ENCODE measurements at regions not wholly inside any gene's neighbourhood (a gene's known extent, or its start where the extent isn't known, plus 50 kb on each side); places are given as distances from the start of the nearest gene placed in this dataset.

- TF ChIP-seq CTCF (IDR thresholded peaks at IDR 0.05; ENCODE audit: extremely low read depth, low read depth, low read length) = no peak
- H3K9me3 ChIP-seq (ENCODE audit: low read depth, low read length) = no peaks in the 10 kb centered on the region
- H3K4me2 ChIP-seq (ENCODE audit: insufficient read depth, low read length) = no peak overlapping the region
- DNase-seq (ENCODE audit: insufficient read length, low spot score, missing footprints) = no peak
- H3K79me2 ChIP-seq (ENCODE audit: insufficient read depth, low read length) = no peaks in the 10 kb centered on the region
- H3K36me3 ChIP-seq (ENCODE audit: insufficient read depth, low read length) = no peaks in the 10 kb centered on the region
- H3K27ac ChIP-seq (ENCODE audit: low read depth, low read length) = no peak overlapping the region
- no peaks in the 10 kb centered on the region for H4K20me1 ChIP-seq (ENCODE audit: insufficient read depth, low read length)
- no peak overlapping the region for H3K4me3 ChIP-seq (ENCODE audit: insufficient read depth, low read length)
- H3K27me3 ChIP-seq (ENCODE audit: insufficient read depth, low read length) = no peaks in the 10 kb centered on the region
- no peaks in the 10 kb centered on the region for H3K4me1 ChIP-seq (ENCODE audit: insufficient read depth, low read length)
- no peak overlapping the region for H2AFZ ChIP-seq (ENCODE audit: low read length)
These were observed 388.0 kb upstream of the ZNF804A start for GRCh38 chr2:184210329-184210728.

GRCh38 chr2:184215745-184216144 lies 382.6 kb upstream of the ZNF804A start:
- Histone ChIP-seq H3K27me3 (ENCODE audit: insufficient read depth, low read length) (no peaks in the 10 kb centered on the region), H2AFZ (ENCODE audit: low read length) (no peak overlapping the region), H3K79me2 (ENCODE audit: insufficient read depth, low read length) (no peaks in the 10 kb centered on the region), H3K4me1 (ENCODE audit: insufficient read depth, low read length) (no peaks in the 10 kb centered on the region), H3K36me3 (ENCODE audit: insufficient read depth, low read length) (no peaks in the 10 kb centered on the region), H3K4me2 (ENCODE audit: insufficient read depth, low read length) (no peak overlapping the region), H3K27ac (ENCODE audit: low read depth, low read length) (no peak overlapping the region), H3K4me3 (ENCODE audit: insufficient read depth, low read length) (no peak overlapping the region), H3K9me3 (ENCODE audit: low read depth, low read length) (no peaks in the 10 kb centered on the region), H4K20me1 (ENCODE audit: insufficient read depth, low read length) (no peaks in the 10 kb centered on the region)
- no peak for TF ChIP-seq CTCF (IDR thresholded peaks at IDR 0.05; ENCODE audit: extremely low read depth, low read depth, low read length)
- DNase-seq (ENCODE audit: insufficient read length, low spot score, missing footprints) = no peak

- TF ChIP-seq CTCF (IDR thresholded peaks at IDR 0.05; ENCODE audit: extremely low read depth, low read depth, low read length) = no peak
- H3K4me2 ChIP-seq (ENCODE audit: insufficient read depth, low read length) = no peak overlapping the region
- H3K27me3 ChIP-seq (ENCODE audit: insufficient read depth, low read length) = no peaks in the 10 kb centered on the region
- H3K79me2 ChIP-seq (ENCODE audit: insufficient read depth, low read length) = no peaks in the 10 kb centered on the region
- no peak overlapping the region for H3K4me3 ChIP-seq (ENCODE audit: insufficient read depth, low read length)
- H2AFZ ChIP-seq (ENCODE audit: low read length) = no peak overlapping the region
- no peaks in the 10 kb centered on the region for H3K9me3 ChIP-seq (ENCODE audit: low read depth, low read length)
- no peak overlapping the region for H3K27ac ChIP-seq (ENCODE audit: low read depth, low read length)
- no peaks in the 10 kb centered on the region for H3K36me3 ChIP-seq (ENCODE audit: insufficient read depth, low read length)
- H3K4me1 ChIP-seq (ENCODE audit: insufficient read depth, low read length) = no peaks in the 10 kb centered on the region
- no peak for DNase-seq (ENCODE audit: insufficient read length, low spot score, missing footprints)
- H4K20me1 ChIP-seq (ENCODE audit: insufficient read depth, low read length) = no peaks in the 10 kb centered on the region
These were observed 341.7 kb upstream of the ZNF804A start for GRCh38 chr2:184256611-184257010.

- H3K4me2 ChIP-seq (ENCODE audit: insufficient read depth, low read length) = no peak overlapping the region
- H3K27ac ChIP-seq (ENCODE audit: low read depth, low read length) = no peak overlapping the region
- H3K36me3 ChIP-seq (ENCODE audit: insufficient read depth, low read length) = no peaks in the 10 kb centered on the region
- no peaks in the 10 kb centered on the region for H3K79me2 ChIP-seq (ENCODE audit: insufficient read depth, low read length)
- no peaks in the 10 kb centered on the region for H4K20me1 ChIP-seq (ENCODE audit: insufficient read depth, low read length)
- no peak overlapping the region for H3K4me3 ChIP-seq (ENCODE audit: insufficient read depth, low read length)
- H3K27me3 ChIP-seq (ENCODE audit: insufficient read depth, low read length) = no peaks in the 10 kb centered on the region
- no peak for TF ChIP-seq CTCF (IDR thresholded peaks at IDR 0.05; ENCODE audit: extremely low read depth, low read depth, low read length)
- H3K4me1 ChIP-seq (ENCODE audit: insufficient read depth, low read length) = no peaks in the 10 kb centered on the region
- no peak overlapping the region for H2AFZ ChIP-seq (ENCODE audit: low read length)
- no peak for DNase-seq (ENCODE audit: insufficient read length, low spot score, missing footprints)
- no peaks in the 10 kb centered on the region for H3K9me3 ChIP-seq (ENCODE audit: low read depth, low read length)
These were observed 337.0 kb upstream of the ZNF804A start for GRCh38 chr2:184261331-184261730.

Data from osteoblast (primary cell).